GM19324 (cell line): ENCODE measurements at regions not wholly inside any gene's neighbourhood (a gene's known extent, or its start where the extent isn't known, plus 50 kb on each side); places are given as distances from the start of the nearest gene placed in this dataset.
"Not testable (repeated sequence)": the region's sequence is repeated elsewhere in the genome, so short reads cannot be mapped to it uniquely, and the experiment has no call there.

ENCODE experiments used
- ATAC-seq: cut with Tn5 transposase; IDR thresholded peaks from one replicate; pipeline ENCODE4 v1.9.1; 2021; ENCODE audit warnings: mild to moderate bottlenecking, moderate library complexity; ENCODE audit not compliant: unreplicated experiment, low FRiP score

- ATAC-seq, result no peak
These were observed 195.7 kb downstream of the IGLL1 start for GRCh38 chr22:23384431-23384830.

- no peak for ATAC-seq
These were observed 196.4 kb downstream of the IGLL1 start for GRCh38 chr22:23383491-23384361.

- ATAC-seq, result no peak
These were observed 197.5 kb downstream of the IGLL1 start for GRCh38 chr22:23382428-23383218.

GRCh38 chr22:23381661-23382427 lies 198.2 kb downstream of the IGLL1 start:
- ATAC-seq, result no peak

- ATAC-seq, result no peak
These were observed 199.2 kb downstream of the IGLL1 start for GRCh38 chr22:23380911-23381310.

- ATAC-seq, result no peak
These were observed 199.9 kb downstream of the IGLL1 start for GRCh38 chr22:23380230-23380573.

GRCh38 chr22:23379540-23380229 lies 199.4 kb downstream of the BCR start:
- not testable (repeated sequence) for ATAC-seq

GRCh38 chr22:23377767-23378166 lies 197.5 kb downstream of the BCR start:
- ATAC-seq, result no peak

GRCh38 chr22:23376256-23376655 lies 195.9 kb downstream of the BCR start:
- no peak for ATAC-seq

GRCh38 chr22:23375031-23375827 lies 194.9 kb downstream of the BCR start:
- no peak for ATAC-seq

- ATAC-seq, result no peak
These were observed 193.3 kb downstream of the BCR start for GRCh38 chr22:23373601-23374000.

GRCh38 chr22:23370251-23370650 lies 189.9 kb downstream of the BCR start:
- no peak for ATAC-seq

- no peak for ATAC-seq
These were observed 188.9 kb downstream of the BCR start for GRCh38 chr22:23369054-23369685.
